ENCODE measurements at regions not wholly inside any gene's neighbourhood (a gene's known extent, or its start where the extent isn't known, plus 50 kb on each side); places are given as distances from the start of the nearest gene placed in this dataset.

GRCh38 chr18:2441544-2441943 is 129.8 kb downstream of the METTL4 start:
- no peaks in the 10 kb centered on the region for H3K9me3 ChIP-seq (ENCODE audit: low read length)
- H3K27me3 ChIP-seq (ENCODE audit: insufficient read depth, low read length): no peaks in the 10 kb centered on the region
- no peak overlapping the region for H3K4me3 ChIP-seq (ENCODE audit: low read length)
- no peaks in the 10 kb centered on the region for H3K36me3 ChIP-seq (ENCODE audit: insufficient read depth, low read length)
- peaks cover 4% of the 10 kb centered on the region for H3K4me1 ChIP-seq (ENCODE audit: insufficient read depth, low read length)
- no peak overlapping the region for H2AFZ ChIP-seq (ENCODE audit: low read depth, low read length)

GRCh38 chr18:2442006-2442405 is 129.3 kb downstream of the METTL4 start:
- Histone ChIP-seq H3K27me3 (ENCODE audit: insufficient read depth, low read length) (no peaks in the 10 kb centered on the region), H3K4me3 (ENCODE audit: low read length) (no peak overlapping the region), H2AFZ (ENCODE audit: low read depth, low read length) (no peak overlapping the region), H3K9me3 (ENCODE audit: low read length) (no peaks in the 10 kb centered on the region), H3K36me3 (ENCODE audit: insufficient read depth, low read length) (no peaks in the 10 kb centered on the region), H3K4me1 (ENCODE audit: insufficient read depth, low read length) (peaks cover 4% of the 10 kb centered on the region)

GRCh38 chr18:2442726-2443275 is 128.5 kb downstream of the METTL4 start:
- Histone ChIP-seq H2AFZ (ENCODE audit: low read depth, low read length) (no peak overlapping the region), H3K27me3 (ENCODE audit: insufficient read depth, low read length) (no peaks in the 10 kb centered on the region), H3K4me1 (ENCODE audit: insufficient read depth, low read length) (peaks cover 4% of the 10 kb centered on the region), H3K4me3 (ENCODE audit: low read length) (no peak overlapping the region), H3K36me3 (ENCODE audit: insufficient read depth, low read length) (no peaks in the 10 kb centered on the region), H3K9me3 (ENCODE audit: low read length) (no peaks in the 10 kb centered on the region)

GRCh38 chr18:2444201-2444875 is 127.0 kb downstream of the METTL4 start:
- no peaks in the 10 kb centered on the region for H3K9me3 ChIP-seq (ENCODE audit: low read length)
- H3K36me3 ChIP-seq (ENCODE audit: insufficient read depth, low read length): no peaks in the 10 kb centered on the region
- H3K4me3 ChIP-seq (ENCODE audit: low read length): no peak overlapping the region
- peaks cover 4% of the 10 kb centered on the region for H3K4me1 ChIP-seq (ENCODE audit: insufficient read depth, low read length)
- H2AFZ ChIP-seq (ENCODE audit: low read depth, low read length): no peak overlapping the region
- H3K27me3 ChIP-seq (ENCODE audit: insufficient read depth, low read length): no peaks in the 10 kb centered on the region

GRCh38 chr18:2448565-2449151 is 122.6 kb downstream of the METTL4 start:
- no peaks in the 10 kb centered on the region for H3K9me3 ChIP-seq (ENCODE audit: low read length)
- peaks cover 4% of the 10 kb centered on the region for H3K4me1 ChIP-seq (ENCODE audit: insufficient read depth, low read length)
- H3K27me3 ChIP-seq (ENCODE audit: insufficient read depth, low read length): no peaks in the 10 kb centered on the region
- no peaks in the 10 kb centered on the region for H3K36me3 ChIP-seq (ENCODE audit: insufficient read depth, low read length)
- no peak overlapping the region for H2AFZ ChIP-seq (ENCODE audit: low read depth, low read length)
- no peak overlapping the region for H3K4me3 ChIP-seq (ENCODE audit: low read length)

GRCh38 chr18:2451556-2451955 is 119.7 kb downstream of the METTL4 start:
- Histone ChIP-seq H3K4me1 (ENCODE audit: insufficient read depth, low read length) (no peaks in the 10 kb centered on the region), H3K36me3 (ENCODE audit: insufficient read depth, low read length) (no peaks in the 10 kb centered on the region), H3K27me3 (ENCODE audit: insufficient read depth, low read length) (no peaks in the 10 kb centered on the region), H2AFZ (ENCODE audit: low read depth, low read length) (no peak overlapping the region), H3K4me3 (ENCODE audit: low read length) (no peak overlapping the region), H3K9me3 (ENCODE audit: low read length) (no peaks in the 10 kb centered on the region)

GRCh38 chr18:2459886-2460285 is 111.4 kb downstream of the METTL4 start:
- Histone ChIP-seq H3K4me3 (ENCODE audit: low read length) (no peak overlapping the region), H3K27me3 (ENCODE audit: insufficient read depth, low read length) (no peaks in the 10 kb centered on the region), H2AFZ (ENCODE audit: low read depth, low read length) (no peak overlapping the region), H3K9me3 (ENCODE audit: low read length) (no peaks in the 10 kb centered on the region), H3K36me3 (ENCODE audit: insufficient read depth, low read length) (no peaks in the 10 kb centered on the region), H3K4me1 (ENCODE audit: insufficient read depth, low read length) (no peaks in the 10 kb centered on the region)

- Histone ChIP-seq H2AFZ (ENCODE audit: low read depth, low read length) (no peak overlapping the region), H3K36me3 (ENCODE audit: insufficient read depth, low read length) (no peaks in the 10 kb centered on the region), H3K4me3 (ENCODE audit: low read length) (no peak overlapping the region)
Measured at GRCh38 chr18:2466978-2467377, 104.3 kb downstream of the METTL4 start.

GRCh38 chr18:2468051-2468450 is 103.3 kb downstream of the METTL4 start:
- Histone ChIP-seq H3K36me3 (ENCODE audit: insufficient read depth, low read length) (no peaks in the 10 kb centered on the region), H3K4me1 (ENCODE audit: insufficient read depth, low read length) (no peaks in the 10 kb centered on the region), H3K9me3 (ENCODE audit: low read length) (no peaks in the 10 kb centered on the region), H2AFZ (ENCODE audit: low read depth, low read length) (no peak overlapping the region), H3K4me3 (ENCODE audit: low read length) (no peak overlapping the region), H3K27me3 (ENCODE audit: insufficient read depth, low read length) (no peaks in the 10 kb centered on the region)

More at GRCh38 chr18:2466978-2467377, 104.3 kb downstream of the METTL4 start:
- no peaks in the 10 kb centered on the region for H3K4me1 ChIP-seq (ENCODE audit: insufficient read depth, low read length)
- H3K9me3 ChIP-seq (ENCODE audit: low read length): no peaks in the 10 kb centered on the region
- H3K27me3 ChIP-seq (ENCODE audit: insufficient read depth, low read length): no peaks in the 10 kb centered on the region

GRCh38 chr18:2471523-2471922 is 99.8 kb downstream of the METTL4 start:
- H3K9me3 ChIP-seq (ENCODE audit: low read length): no peaks in the 10 kb centered on the region
- H2AFZ ChIP-seq (ENCODE audit: low read depth, low read length): no peak overlapping the region
- no peaks in the 10 kb centered on the region for H3K36me3 ChIP-seq (ENCODE audit: insufficient read depth, low read length)
- no peak overlapping the region for H3K4me3 ChIP-seq (ENCODE audit: low read length)
- no peaks in the 10 kb centered on the region for H3K4me1 ChIP-seq (ENCODE audit: insufficient read depth, low read length)
- H3K27me3 ChIP-seq (ENCODE audit: insufficient read depth, low read length): no peaks in the 10 kb centered on the region

- H2AFZ ChIP-seq (ENCODE audit: low read depth, low read length): no peak overlapping the region
- no peak overlapping the region for H3K4me3 ChIP-seq (ENCODE audit: low read length)
- H3K4me1 ChIP-seq (ENCODE audit: insufficient read depth, low read length): no peaks in the 10 kb centered on the region
- H3K9me3 ChIP-seq (ENCODE audit: low read length): no peaks in the 10 kb centered on the region
- peaks cover 2% of the 10 kb centered on the region for H3K27me3 ChIP-seq (ENCODE audit: insufficient read depth, low read length)
- H3K36me3 ChIP-seq (ENCODE audit: insufficient read depth, low read length): no peaks in the 10 kb centered on the region
Measured at GRCh38 chr18:2478662-2479061, 92.6 kb downstream of the METTL4 start.

- Histone ChIP-seq H2AFZ (ENCODE audit: low read depth, low read length) (no peak overlapping the region), H3K4me3 (ENCODE audit: low read length) (no peak overlapping the region), H3K4me1 (ENCODE audit: insufficient read depth, low read length) (no peaks in the 10 kb centered on the region), H3K27me3 (ENCODE audit: insufficient read depth, low read length) (peaks cover 2% of the 10 kb centered on the region), H3K36me3 (ENCODE audit: insufficient read depth, low read length) (no peaks in the 10 kb centered on the region), H3K9me3 (ENCODE audit: low read length) (no peaks in the 10 kb centered on the region)
Measured at GRCh38 chr18:2480536-2480935, 90.8 kb downstream of the METTL4 start.

GRCh38 chr18:2482706-2483475 is 88.4 kb downstream of the METTL4 start:
- H3K9me3 ChIP-seq (ENCODE audit: low read length): no peaks in the 10 kb centered on the region
- H3K36me3 ChIP-seq (ENCODE audit: insufficient read depth, low read length): no peaks in the 10 kb centered on the region

More at GRCh38 chr18:2482706-2483475, 88.4 kb downstream of the METTL4 start:
- H3K4me3 ChIP-seq (ENCODE audit: low read length): no peak overlapping the region
- H3K4me1 ChIP-seq (ENCODE audit: insufficient read depth, low read length): no peaks in the 10 kb centered on the region
- no peak overlapping the region for H2AFZ ChIP-seq (ENCODE audit: low read depth, low read length)
- H3K27me3 ChIP-seq (ENCODE audit: insufficient read depth, low read length): peaks cover 2% of the 10 kb centered on the region
